Transverse colon (tissue), 4 donors: ENCODE measurements at regions not wholly inside any gene's neighbourhood (a gene's known extent, or its start where the extent isn't known, plus 50 kb on each side); places are given as distances from the start of the nearest gene placed in this dataset.

Experiments
- EP300 ChIP-seq: sonication (generic); formaldehyde crosslinking; IDR thresholded peaks from one replicate; pipeline ENCODE4 v1.6.1; 2017; ENCODE audit warnings: antibody characterized with exemption, low read depth
- POLR2AphosphoS5 ChIP-seq, 3 donors: sonication (generic); formaldehyde crosslinking; IDR thresholded peaks; one replicate each; pipeline ENCODE4 v1.6.1; 2016; ENCODE audit warnings: antibody characterized with exemption in 3 of 3
- TF ChIP-seq, protein P1 (sequence below), 5 experiments: fragments of 200-600 bp in 3 of 5; fragments of 450-650 bp in 2 of 5; sonication (generic) in 3 of 5; IDR thresholded peaks; 1 replicate in 2 of 5; 2 replicates in 3 of 5; pipeline ENCODE4 v1.5.1; 2016 to 2017; ENCODE audit warnings: antibody characterized with exemption in 5 of 5, inconsistent platforms in 3 of 5, mild to moderate bottlenecking in 2 of 5, moderate library complexity in 1 of 5

DNA sequence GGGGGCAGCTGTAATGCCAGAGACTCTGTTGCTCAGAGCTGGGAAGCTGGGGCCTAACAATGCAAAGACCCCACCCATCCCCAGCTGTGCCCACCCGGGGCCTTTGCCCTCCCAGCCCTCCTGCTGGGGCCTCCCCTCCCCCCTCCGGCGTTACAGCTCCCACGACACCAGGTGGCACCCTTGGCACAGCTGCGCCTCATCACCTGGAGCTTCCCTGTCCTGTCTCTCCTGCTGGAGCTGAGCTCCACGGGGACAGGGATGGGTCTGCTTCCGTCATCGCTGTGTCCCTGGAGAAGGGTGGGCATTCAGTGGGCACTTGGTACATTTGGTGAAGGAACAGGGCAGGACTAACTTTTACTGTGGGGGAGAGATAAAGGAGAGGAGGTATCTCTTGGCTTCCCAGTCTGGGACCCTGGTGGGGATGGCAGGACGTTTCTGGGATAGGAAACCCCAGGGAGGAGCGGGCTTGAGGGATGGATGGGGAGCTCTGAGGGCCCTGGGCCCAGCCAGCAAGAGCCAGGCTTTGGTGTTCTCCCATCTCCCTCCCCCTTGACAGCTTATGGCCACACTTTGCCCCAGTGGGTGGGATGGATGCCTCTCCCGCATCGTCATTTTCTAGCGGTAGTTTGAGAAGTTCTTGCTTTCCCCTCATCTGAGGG, 453.2 kb downstream of the PTPRU start:
- no peak for TF ChIP-seq EP300
- TF ChIP-seq, protein P1, sequence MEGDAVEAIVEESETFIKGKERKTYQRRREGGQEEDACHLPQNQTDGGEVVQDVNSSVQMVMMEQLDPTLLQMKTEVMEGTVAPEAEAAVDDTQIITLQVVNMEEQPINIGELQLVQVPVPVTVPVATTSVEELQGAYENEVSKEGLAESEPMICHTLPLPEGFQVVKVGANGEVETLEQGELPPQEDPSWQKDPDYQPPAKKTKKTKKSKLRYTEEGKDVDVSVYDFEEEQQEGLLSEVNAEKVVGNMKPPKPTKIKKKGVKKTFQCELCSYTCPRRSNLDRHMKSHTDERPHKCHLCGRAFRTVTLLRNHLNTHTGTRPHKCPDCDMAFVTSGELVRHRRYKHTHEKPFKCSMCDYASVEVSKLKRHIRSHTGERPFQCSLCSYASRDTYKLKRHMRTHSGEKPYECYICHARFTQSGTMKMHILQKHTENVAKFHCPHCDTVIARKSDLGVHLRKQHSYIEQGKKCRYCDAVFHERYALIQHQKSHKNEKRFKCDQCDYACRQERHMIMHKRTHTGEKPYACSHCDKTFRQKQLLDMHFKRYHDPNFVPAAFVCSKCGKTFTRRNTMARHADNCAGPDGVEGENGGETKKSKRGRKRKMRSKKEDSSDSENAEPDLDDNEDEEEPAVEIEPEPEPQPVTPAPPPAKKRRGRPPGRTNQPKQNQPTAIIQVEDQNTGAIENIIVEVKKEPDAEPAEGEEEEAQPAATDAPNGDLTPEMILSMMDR (IDR thresholded peaks at IDR 0.05) = no peak
- TF ChIP-seq POLR2AphosphoS5 (IDR thresholded peaks at IDR 0.05) = no peak
